ENCODE measurements at regions not wholly inside any gene's neighbourhood (a gene's known extent, or its start where the extent isn't known, plus 50 kb on each side); places are given as distances from the start of the nearest gene placed in this dataset.

- H3K4me3 ChIP-seq (ENCODE audit: control insufficient read depth, low read depth, low read length), result no peak overlapping the region
- no peak for DNase-seq (ENCODE audit: low read depth)
- TF ChIP-seq CTCF (conservative IDR thresholded peaks at IDR 0.05; ENCODE audit: control insufficient read depth, insufficient read depth, low read depth, low read length), result no peak
Measured at GRCh38 chr2:16485251-16485650, 180.4 kb downstream of the CYRIA start.

GRCh38 chr2:16482460-16482859 is 183.2 kb downstream of the CYRIA start:
- no peak for DNase-seq (ENCODE audit: low read depth)
- no peak for TF ChIP-seq CTCF (conservative IDR thresholded peaks at IDR 0.05; ENCODE audit: control insufficient read depth, insufficient read depth, low read depth, low read length)
- no peak overlapping the region for H3K4me3 ChIP-seq (ENCODE audit: control insufficient read depth, low read depth, low read length)

GRCh38 chr2:16481351-16481750 is 184.3 kb downstream of the CYRIA start:
- TF ChIP-seq CTCF (conservative IDR thresholded peaks at IDR 0.05; ENCODE audit: control insufficient read depth, insufficient read depth, low read depth, low read length), result no peak
- DNase-seq (ENCODE audit: low read depth), result no peak
- no peak overlapping the region for H3K4me3 ChIP-seq (ENCODE audit: control insufficient read depth, low read depth, low read length)

GRCh38 chr2:16479721-16480120 is 185.9 kb downstream of the CYRIA start:
- no peak for DNase-seq (ENCODE audit: low read depth)
- H3K4me3 ChIP-seq (ENCODE audit: control insufficient read depth, low read depth, low read length), result no peak overlapping the region
- no peak for TF ChIP-seq CTCF (conservative IDR thresholded peaks at IDR 0.05; ENCODE audit: control insufficient read depth, insufficient read depth, low read depth, low read length)

- TF ChIP-seq CTCF (conservative IDR thresholded peaks at IDR 0.05; ENCODE audit: control insufficient read depth, insufficient read depth, low read depth, low read length), result no peak
Measured at GRCh38 chr2:16478434-16479210, 187.0 kb downstream of the CYRIA start.

GRCh38 chr2:16477648-16478047 is 188.0 kb downstream of the CYRIA start:
- TF ChIP-seq CTCF (conservative IDR thresholded peaks at IDR 0.05; ENCODE audit: control insufficient read depth, insufficient read depth, low read depth, low read length), result no peak
- no peak for DNase-seq (ENCODE audit: low read depth)
- no peak overlapping the region for H3K4me3 ChIP-seq (ENCODE audit: control insufficient read depth, low read depth, low read length)

More at GRCh38 chr2:16478434-16479210, 187.0 kb downstream of the CYRIA start:
- no peak for DNase-seq (ENCODE audit: low read depth)
- H3K4me3 ChIP-seq (ENCODE audit: control insufficient read depth, low read depth, low read length), result no peak overlapping the region
